ENCODE measurements at regions not wholly inside any gene's neighbourhood (a gene's known extent, or its start where the extent isn't known, plus 50 kb on each side); places are given as distances from the start of the nearest gene placed in this dataset.
"Not testable (repeated sequence)": the region's sequence is repeated elsewhere in the genome, so short reads cannot be mapped to it uniquely, and the experiment has no call there.

- no peak for DNase-seq
These were observed 192.4 kb downstream of the BAMBI start for GRCh38 chr10:28869606-28870201.

DNA sequence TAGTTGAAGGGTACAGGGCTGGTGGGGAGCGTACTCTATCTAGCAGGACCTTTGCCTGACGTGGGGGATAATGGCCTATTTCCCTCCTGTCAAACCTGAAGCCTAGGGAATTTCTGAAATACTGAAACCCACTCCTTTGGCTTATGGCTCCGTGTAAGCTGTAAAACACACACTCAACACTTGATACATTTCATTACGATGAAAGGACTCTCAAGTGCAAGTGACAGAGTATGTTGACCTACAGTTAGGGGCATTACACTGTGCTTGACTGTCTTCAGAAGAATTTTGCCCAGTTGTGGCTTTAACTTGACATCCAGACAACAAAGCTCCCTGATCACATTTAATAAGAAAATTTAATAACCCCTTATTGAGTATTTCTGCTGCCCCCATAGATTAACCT, 194.3 kb downstream of the BAMBI start:
- DNase-seq, result no peak

GRCh38 chr10:28872587-28873165, 195.4 kb downstream of the BAMBI start:
- no peak for DNase-seq

- DNase-seq, result no peak
These were observed 196.2 kb downstream of the BAMBI start for GRCh38 chr10:28873540-28873939.

DNA sequence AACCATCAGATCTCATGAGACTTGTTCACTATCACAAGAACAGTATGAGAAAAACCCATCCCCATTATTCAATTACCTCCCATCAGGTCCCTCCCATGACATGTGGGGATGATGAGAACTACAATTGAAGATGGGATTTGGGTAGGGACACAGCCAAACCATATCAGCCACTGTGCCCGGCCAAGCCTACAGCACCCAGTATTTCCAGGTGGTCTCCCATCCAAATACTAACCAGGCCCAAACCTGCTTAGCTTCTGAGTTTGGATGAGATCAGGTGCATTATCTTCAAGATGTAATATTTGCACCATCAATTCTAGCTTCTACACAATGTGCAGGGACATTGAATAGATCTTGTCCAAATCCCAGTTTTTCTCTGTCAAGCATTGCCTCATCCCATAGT, 196.9 kb downstream of the BAMBI start:
- DNase-seq, result no peak

- DNase-seq, result no peak
These were observed 198.3 kb downstream of the BAMBI start for GRCh38 chr10:28875549-28876081.

- DNase-seq, result peak in 1 of 5 experiments; percentile 19
These were observed 201.1 kb downstream of the BAMBI start for GRCh38 chr10:28878236-28878970.

DNA sequence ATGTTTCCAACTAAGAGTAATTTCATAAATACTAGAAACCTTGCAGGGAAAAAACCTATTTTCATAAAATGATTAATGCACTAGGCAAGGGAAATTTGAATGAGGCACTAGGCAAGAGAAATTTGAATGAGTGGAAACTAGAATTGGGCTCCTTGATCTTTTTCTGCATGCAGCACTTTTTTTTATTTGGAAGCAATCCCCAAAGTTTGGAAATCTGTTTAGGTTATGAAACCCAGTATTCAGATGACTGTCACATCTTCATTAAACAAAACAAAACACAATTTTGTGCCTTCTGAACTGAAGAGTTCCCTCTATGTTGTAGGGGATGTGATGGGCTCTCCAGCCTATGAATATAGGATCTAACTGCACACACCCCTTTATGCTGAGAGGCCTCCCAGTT, 201.9 kb downstream of the BAMBI start:
- DNase-seq, result no peak

DNA sequence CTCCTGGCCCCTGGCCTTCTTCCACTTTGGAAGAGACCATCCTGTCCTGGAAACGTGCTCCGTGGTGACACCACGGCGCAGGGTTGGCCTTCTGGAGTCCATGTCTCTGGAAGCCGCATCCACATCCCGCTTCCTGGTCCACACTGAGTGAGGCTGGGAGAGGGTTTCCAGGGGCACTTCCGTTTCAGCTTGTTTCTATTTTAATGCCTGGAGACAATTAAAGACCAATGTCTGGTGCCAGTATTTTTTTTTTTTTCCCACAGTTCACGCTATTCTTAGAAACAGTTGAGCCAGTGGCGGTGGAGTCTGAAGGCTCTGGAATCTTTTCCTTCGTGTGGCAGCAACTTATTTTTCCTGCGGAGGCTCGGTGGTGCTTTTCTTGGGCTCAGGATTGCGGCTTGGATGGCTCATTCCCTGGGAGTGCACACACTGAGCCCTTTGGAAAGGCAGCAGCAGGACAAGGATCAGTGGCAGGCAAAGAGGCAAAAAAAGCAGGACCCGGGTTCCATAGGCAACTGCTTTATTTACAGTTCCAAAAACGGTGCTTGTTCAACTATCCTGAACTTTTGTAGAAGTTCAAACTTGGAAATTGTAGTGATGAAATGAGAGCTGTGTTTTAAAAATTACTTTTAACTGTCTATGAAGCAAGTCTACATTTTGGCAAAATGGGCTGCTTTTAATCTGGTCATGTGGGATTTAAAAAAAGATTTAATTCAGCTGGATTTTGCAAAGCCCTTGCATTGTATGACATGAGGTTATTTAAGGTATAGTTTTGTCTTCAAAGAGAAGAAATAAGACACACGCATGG, 202.8 kb downstream of the BAMBI start:
- DNase-seq, result no peak

DNA sequence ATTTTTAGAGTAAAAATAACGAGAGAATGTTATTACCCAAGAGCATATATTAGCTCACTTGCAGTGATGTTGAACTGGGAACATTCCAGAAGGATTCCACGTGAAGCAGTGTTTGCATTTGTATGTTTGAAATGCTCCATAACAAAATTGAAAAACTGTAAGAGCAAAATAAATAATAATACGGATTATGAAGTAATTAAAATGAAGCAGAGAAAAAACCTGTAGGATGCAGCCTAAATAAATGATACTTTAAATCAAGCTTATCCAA, 203.3 kb downstream of the BAMBI start:
- DNase-seq, result no peak

DNA sequence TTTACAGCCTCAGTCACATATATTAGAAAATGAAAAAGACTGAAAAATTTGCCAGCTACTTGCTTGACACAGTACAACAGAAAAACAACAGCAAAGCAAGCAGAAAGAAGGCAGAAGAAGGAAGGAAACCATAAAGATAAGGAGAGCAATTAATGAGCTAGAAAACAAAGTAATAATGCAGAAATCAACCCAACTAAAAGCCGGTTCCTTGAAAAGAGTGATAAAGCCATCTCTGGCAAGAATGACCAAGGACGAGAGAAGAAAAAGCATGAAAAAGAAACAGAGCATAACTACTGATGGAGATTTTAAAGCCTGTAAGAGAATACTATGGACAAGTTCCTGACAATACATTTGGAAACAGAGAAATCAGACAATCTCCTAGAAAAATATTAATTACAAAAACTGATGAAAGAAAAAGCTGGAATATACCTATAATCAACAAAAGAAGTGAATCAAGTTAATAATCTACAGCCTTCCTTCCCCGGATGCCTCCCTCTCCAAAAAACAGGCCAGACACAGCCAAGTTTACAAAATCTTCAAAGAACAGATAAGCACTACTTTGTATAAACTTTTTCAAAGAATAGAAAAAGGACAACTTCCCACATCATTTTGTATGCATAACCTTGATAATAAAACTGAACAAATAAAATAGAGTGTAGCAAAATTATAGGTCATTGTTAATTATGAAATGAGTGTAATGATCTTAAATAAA, 204.0 kb downstream of the BAMBI start:
- no peak for DNase-seq

DNA sequence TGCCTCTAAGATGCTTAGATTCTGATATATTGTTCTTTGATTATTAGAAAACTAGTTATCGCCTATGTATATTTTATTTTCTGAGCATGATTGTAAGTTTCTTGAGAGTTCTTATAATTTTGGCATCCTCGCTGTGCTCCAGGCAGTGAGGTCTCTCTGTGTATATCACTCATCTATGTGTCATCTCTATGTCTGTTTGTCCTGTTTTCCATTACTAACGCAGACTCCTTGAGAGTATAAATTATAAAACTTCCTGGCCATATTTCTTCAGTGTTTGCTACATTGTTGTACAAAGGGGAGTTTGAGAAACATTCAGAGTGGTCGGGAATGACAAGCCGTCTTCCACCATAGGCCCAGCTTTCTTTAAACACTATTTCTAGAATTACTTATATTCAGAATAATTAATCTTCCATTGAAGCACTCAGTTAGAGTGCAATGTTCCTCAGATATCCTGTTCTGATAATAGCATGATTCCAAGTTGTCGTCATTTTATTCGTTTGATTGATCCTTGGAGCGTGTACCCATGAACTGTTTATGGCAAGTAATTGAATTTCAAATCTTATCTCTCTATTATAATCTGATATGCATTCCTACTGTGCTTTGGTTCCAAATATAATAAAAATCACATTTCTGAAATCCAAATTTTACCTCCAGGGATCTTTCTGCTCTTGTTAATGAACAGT, 206.6 kb downstream of the BAMBI start:
- no peak for DNase-seq

DNA sequence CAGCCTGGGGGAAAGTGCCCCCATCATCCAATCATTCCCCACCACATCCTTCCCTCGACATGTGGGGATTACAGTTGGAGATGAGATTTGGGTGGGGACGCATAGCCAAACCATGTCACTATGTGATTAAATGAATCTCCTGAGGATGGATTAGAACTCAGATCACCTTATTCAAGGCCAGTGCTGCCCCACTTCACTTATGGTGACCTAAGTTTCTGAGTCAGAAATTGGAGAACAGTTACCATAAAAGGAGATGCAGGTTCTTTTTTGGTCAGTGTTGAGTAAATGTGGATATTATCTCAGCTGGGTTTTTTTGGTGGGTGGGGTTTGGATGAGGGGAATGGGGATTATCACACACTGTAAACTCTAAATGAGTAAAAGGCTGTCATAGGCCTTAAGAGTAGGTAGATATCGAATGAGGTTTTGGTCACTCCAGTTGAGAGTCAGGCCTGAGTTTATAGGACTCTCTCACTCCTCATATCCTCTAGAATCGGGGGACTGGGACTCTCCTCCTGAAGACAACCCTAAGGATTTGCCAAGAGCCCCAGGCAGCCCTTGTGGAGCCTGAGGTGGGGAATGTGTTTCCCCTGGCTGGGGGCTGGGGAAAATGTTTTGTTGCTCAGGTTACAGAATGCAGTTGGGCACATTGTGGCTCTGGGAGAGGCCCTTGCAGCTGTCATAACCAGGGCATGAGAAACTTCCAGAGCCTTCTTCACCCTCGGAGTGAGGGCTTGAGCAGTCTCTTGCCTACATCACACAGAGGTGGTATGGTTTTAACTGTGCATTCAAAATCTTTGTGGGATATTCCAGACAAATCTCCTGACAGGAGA, 213.0 kb downstream of the BAMBI start:
- DNase-seq, result no peak

DNA sequence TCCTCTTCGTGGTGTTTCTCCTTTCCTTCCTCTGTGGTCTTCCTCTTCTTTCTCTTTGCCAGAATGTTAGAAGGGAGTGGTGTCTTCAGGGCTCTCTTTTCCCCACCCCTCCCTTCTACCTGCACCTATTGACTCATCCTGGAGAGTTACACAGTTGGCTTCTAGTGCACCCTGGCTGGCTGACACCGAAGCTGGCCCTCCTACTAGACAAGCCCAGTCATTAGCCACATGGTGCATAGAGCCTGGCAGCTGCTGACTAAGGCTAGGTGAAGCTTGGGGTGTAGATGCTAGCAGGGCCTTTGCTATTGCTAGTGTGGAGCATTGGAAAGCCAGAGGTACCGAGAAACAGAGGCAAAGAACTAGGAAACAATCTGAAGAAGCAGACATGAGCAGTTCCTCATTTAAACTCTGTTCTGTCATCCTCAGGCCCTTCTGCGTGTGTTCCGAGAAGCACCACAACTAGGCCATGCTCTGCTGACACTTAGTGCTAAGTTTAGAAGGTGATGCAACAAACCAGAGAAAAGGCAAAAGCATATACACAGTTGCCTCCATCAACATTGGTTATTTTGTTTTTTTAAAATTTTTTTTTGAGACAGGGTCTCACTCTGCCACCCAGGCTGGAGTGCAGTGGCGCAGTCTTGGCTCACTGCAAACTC, 213.9 kb downstream of the BAMBI start:
- no peak for DNase-seq

- DNase-seq, result no peak
These were observed 215.7 kb downstream of the BAMBI start for GRCh38 chr10:28892818-28893547.

DNA sequence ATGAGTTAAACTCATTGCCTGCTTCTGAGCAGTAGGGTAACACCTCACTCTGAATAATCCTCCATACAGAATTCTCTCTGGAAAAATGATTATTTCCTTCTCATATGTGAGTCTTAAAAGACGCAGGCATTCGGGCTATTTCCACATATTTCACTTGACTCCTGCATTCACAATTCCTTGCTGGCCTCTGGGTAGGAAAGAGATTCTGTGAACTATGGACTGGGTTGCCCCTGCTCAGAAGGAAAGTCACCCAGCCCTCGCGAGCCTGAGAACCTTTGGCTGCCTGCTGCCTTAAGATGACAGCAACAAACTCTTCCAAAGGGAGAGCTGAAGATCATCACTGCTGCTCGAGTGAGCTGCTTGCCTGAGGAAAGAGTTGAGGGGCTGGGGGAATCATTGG, 216.8 kb downstream of the BAMBI start:
- DNase-seq, result no peak

DNA sequence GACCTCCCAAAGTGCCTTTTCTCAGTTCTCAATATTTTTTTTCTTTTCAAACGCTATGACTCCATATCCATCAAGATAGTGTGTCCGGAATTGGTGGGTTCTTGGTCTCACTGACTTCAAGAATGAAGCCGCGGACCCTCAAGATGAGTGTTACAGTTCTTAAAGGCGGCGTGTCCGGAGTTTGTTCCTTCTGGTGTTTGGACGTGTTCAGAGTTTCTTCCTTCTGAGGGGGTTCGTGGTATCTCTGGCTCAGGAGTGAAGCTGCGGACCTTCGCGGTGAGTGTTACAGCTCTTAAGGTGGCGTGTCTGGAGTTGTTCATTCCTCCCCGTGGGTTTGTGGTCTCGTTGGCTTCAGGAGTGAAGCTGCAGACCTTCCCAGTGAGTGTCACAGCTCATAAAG, 218.3 kb downstream of the BAMBI start:
- DNase-seq, result not testable (repeated sequence)

- DNase-seq, result not testable (repeated sequence)
These were observed 219.6 kb downstream of the BAMBI start for GRCh38 chr10:28896791-28897409.

Data from T-helper 2 cell (primary cell).